PC-3 (cell line): ENCODE measurements at regions not wholly inside any gene's neighbourhood (a gene's known extent, or its start where the extent isn't known, plus 50 kb on each side); places are given as distances from the start of the nearest gene placed in this dataset.

Experiments
- ATAC-seq: fragments of 200-7000 bp; cut with Tn5 transposase; 2 replicates; pipeline ENCODE4 v1.9.1; 2020; ENCODE audit warnings: mild to moderate bottlenecking, moderate library complexity
- BruUV-seq: library from RNA; stranded (reverse); fragments of 400-500 nt; replicated peaks from 2 replicates; lab custom pipeline; 2021; lab: Mats Ljungman, UMichigan
- CTCF ChIA-PET: fragments of 300-600 bp; sonication (Branson Sonifier 250); formaldehyde crosslinking; loops from one replicate; lab custom pipeline; 2022; ENCODE audit warnings: antibody characterized with exemption; lab: Charles Lee
- POLR2A ChIA-PET: fragments of 300-600 bp; sonication (Branson Sonifier 250); formaldehyde crosslinking; loops from one replicate; lab custom pipeline; 2022; ENCODE audit warnings: antibody characterized with exemption; ENCODE audit not compliant: unreplicated experiment; lab: Charles Lee
- DNase-seq: peaks from one replicate; pipeline ENCODE4 v3.0.0-alpha.2; 2015
- H2AFZ ChIP-seq: fragments of 300-600 bp; sonication (generic); 2 replicates; pipeline ENCODE4 v1.6.0; 2016; ENCODE audit warnings: antibody characterized with exemption, low read length
- H3F3A ChIP-seq: fragments of 300-600 bp; sonication (generic); one replicate; pipeline ENCODE4 v1.6.0; 2017; ENCODE audit warnings: antibody characterized with exemption, low read length, control low read depth, mild to moderate bottlenecking; ENCODE audit not compliant: unreplicated experiment
- H3K27ac ChIP-seq: fragments of 300-600 bp; sonication (generic); 2 replicates; pipeline ENCODE4 v1.5.1; 2016; ENCODE audit warnings: mild to moderate bottlenecking, low read length
- H3K27me3 ChIP-seq: fragments of 300-600 bp; sonication (generic); 2 replicates; pipeline ENCODE4 v1.6.1; 2016; ENCODE audit warnings: low read length, mixed read lengths
- H3K36me3 ChIP-seq: fragments of 300-600 bp; sonication (generic); 2 replicates; pipeline ENCODE4 v1.6.1; 2016; ENCODE audit warnings: low read depth, mixed run types, low read length, mixed read lengths
- H3K4me1 ChIP-seq: fragments of 300-600 bp; sonication (generic); 2 replicates; pipeline ENCODE4 v1.5.1; 2016; ENCODE audit warnings: low read length; ENCODE audit not compliant: insufficient read depth
- H3K4me2 ChIP-seq: fragments of 300-600 bp; sonication (generic); 2 replicates; pipeline ENCODE4 v1.6.0; 2016; ENCODE audit warnings: low read length
- H3K4me3 ChIP-seq: fragments of 300-600 bp; sonication (generic); 2 replicates; pipeline ENCODE4 v1.5.1; 2016; ENCODE audit warnings: mild to moderate bottlenecking, low read length, mixed read lengths
- H3K79me2 ChIP-seq: fragments of 300-600 bp; sonication (generic); 2 replicates; pipeline ENCODE4 v1.6.1; 2017; ENCODE audit warnings: low read length, mixed read lengths
- H3K9ac ChIP-seq: fragments of 300-600 bp; sonication (generic); 2 replicates; pipeline ENCODE4 v1.6.0; 2016; ENCODE audit warnings: mild to moderate bottlenecking, low read length
- H3K9me2 ChIP-seq: fragments of 300-600 bp; sonication (generic); replicated peaks from 2 replicates; pipeline ENCODE4 v1.6.1; 2016; ENCODE audit warnings: mixed run types, low read length, mixed read lengths
- H3K9me3 ChIP-seq: fragments of 300-600 bp; sonication (generic); 2 replicates; pipeline ENCODE4 v1.6.1; 2016; ENCODE audit warnings: low read length, mixed read lengths
- H4K20me1 ChIP-seq: fragments of 300-600 bp; sonication (generic); 2 replicates; pipeline ENCODE4 v1.6.1; 2016; ENCODE audit warnings: low read length, mixed read lengths
- CTCF ChIP-seq: fragments of 300-600 bp; sonication (generic); conservative IDR thresholded peaks from 2 replicates; pipeline ENCODE4 v1.5.1; 2017; ENCODE audit warnings: antibody characterized with exemption, low read depth, mild to moderate bottlenecking, low read length
- EZH2 ChIP-seq: fragments of 300-600 bp; sonication (generic); IDR thresholded peaks from one replicate; pipeline ENCODE4 v1.6.1; 2017; ENCODE audit warnings: antibody characterized with exemption, mild to moderate bottlenecking, low read length; ENCODE audit not compliant: unreplicated experiment
- EZH2phosphoT487 ChIP-seq: fragments of 300-600 bp; sonication (generic); IDR thresholded peaks from 2 replicates; pipeline ENCODE4 v1.6.1; 2018; ENCODE audit warnings: mild to moderate bottlenecking, antibody characterized with exemption, low read length, borderline replicate concordance
- intact Hi-C: fragments of 100-400 bp; cut with micrococcal nuclease; formaldehyde crosslinking; loops from 2 replicates; pipeline ENCODE4 v1.9.0; 2023

- ChIA-PET CTCF (no interaction called here), POLR2A (no interaction called here)
- Histone ChIP-seq H3K27ac (no peak overlapping the region), H3K9me3 (no peaks in the 10 kb centered on the region), H3K27me3 (no peaks in the 10 kb centered on the region), H3K4me3 (no peak overlapping the region), H3K4me2 (no peak overlapping the region), H3K9me2 (no peaks in the 10 kb centered on the region), H3K9ac (no peak overlapping the region), H3K4me1 (no peaks in the 10 kb centered on the region), H3K36me3 (no peaks in the 10 kb centered on the region), H3K79me2 (no peaks in the 10 kb centered on the region), H2AFZ (no peak overlapping the region), H3F3A (no peaks in the 10 kb centered on the region), H4K20me1 (no peaks in the 10 kb centered on the region)
- no peak for ATAC-seq
- intact Hi-C loops = no loop called here
- BruUV-seq = no TSS peak
- no peak for DNase-seq
- TF ChIP-seq CTCF = no peak
- no peak for TF ChIP-seq EZH2phosphoT487
- no peak for TF ChIP-seq EZH2
These were observed 62.7 kb upstream of the PGM2 start for GRCh38 chr4:37763831-37764230.

GRCh38 chr4:37762991-37763368, 63.5 kb upstream of the PGM2 start:
- Histone ChIP-seq H3F3A (no peaks in the 10 kb centered on the region), H3K79me2 (no peaks in the 10 kb centered on the region), H4K20me1 (no peaks in the 10 kb centered on the region), H3K36me3 (no peaks in the 10 kb centered on the region), H3K27ac (no peak overlapping the region), H3K27me3 (no peaks in the 10 kb centered on the region), H3K9ac (no peak overlapping the region), H3K4me1 (no peaks in the 10 kb centered on the region), H2AFZ (no peak overlapping the region), H3K9me3 (no peaks in the 10 kb centered on the region), H3K4me2 (no peak overlapping the region), H3K4me3 (no peak overlapping the region), H3K9me2 (no peaks in the 10 kb centered on the region)
- intact Hi-C loops = no loop called here
- no TSS peak for BruUV-seq
- no peak for DNase-seq
- ATAC-seq = no peak
- CTCF ChIA-PET = no interaction called here
- TF ChIP-seq EZH2 (no peak), CTCF (no peak), EZH2phosphoT487 (no peak)
- POLR2A ChIA-PET = no interaction called here

- intact Hi-C loops = no loop called here
- Histone ChIP-seq H3K9me3 (no peaks in the 10 kb centered on the region), H3K4me1 (no peaks in the 10 kb centered on the region), H3K4me2 (no peak overlapping the region), H3K79me2 (no peaks in the 10 kb centered on the region), H3K9me2 (no peaks in the 10 kb centered on the region), H3K27ac (no peak overlapping the region), H3K4me3 (no peak overlapping the region), H3K9ac (no peak overlapping the region), H2AFZ (no peak overlapping the region), H3F3A (no peaks in the 10 kb centered on the region), H3K36me3 (no peaks in the 10 kb centered on the region), H4K20me1 (no peaks in the 10 kb centered on the region), H3K27me3 (no peaks in the 10 kb centered on the region)
- TF ChIP-seq EZH2phosphoT487 (no peak), CTCF (no peak), EZH2 (no peak)
- DNase-seq (peak; percentile 12), ATAC-seq (no peak)
- no TSS peak for BruUV-seq
- POLR2A ChIA-PET = no interaction called here
- CTCF ChIA-PET = no interaction called here
These were observed 64.0 kb upstream of the PGM2 start for GRCh38 chr4:37762294-37762990.
